ENCODE measurements at regions not wholly inside any gene's neighbourhood (a gene's known extent, or its start where the extent isn't known, plus 50 kb on each side); places are given as distances from the start of the nearest gene placed in this dataset.

- no peaks in the 10 kb centered on the region for H3K4me1 ChIP-seq (ENCODE audit: control insufficient read depth, insufficient read depth, low read length)
- no peak overlapping the region for H3K4me3 ChIP-seq (ENCODE audit: insufficient read depth, low read depth, low read length)
- 88% methylated on average over 8 of the region's 8 CpGs for WGBS, 2 experiments
- no peaks in the 10 kb centered on the region for H3K36me3 ChIP-seq (ENCODE audit: control insufficient read depth, insufficient read depth, low read length)
- H3K27me3 ChIP-seq (ENCODE audit: control insufficient read depth, insufficient read depth, low read length, poor library complexity, severe bottlenecking): no peaks in the 10 kb centered on the region
- H3K9me3 ChIP-seq (ENCODE audit: control insufficient read depth, low read length): no peaks in the 10 kb centered on the region
- no peak overlapping the region for H3K27ac ChIP-seq (ENCODE audit: insufficient read depth, low read depth, low read length, poor library complexity, severe bottlenecking)
These were observed 84.4 kb upstream of the NANOS1 start for GRCh38 chr10:118944959-118945633.

GRCh38 chr10:118948786-118949185 lies 80.7 kb upstream of the NANOS1 start:
- Histone ChIP-seq H3K4me3 (ENCODE audit: insufficient read depth, low read depth, low read length) (no peak overlapping the region), H3K4me1 (ENCODE audit: control insufficient read depth, insufficient read depth, low read length) (peaks cover 2% of the 10 kb centered on the region), H3K9me3 (ENCODE audit: control insufficient read depth, low read length) (no peaks in the 10 kb centered on the region), H3K27ac (ENCODE audit: insufficient read depth, low read depth, low read length, poor library complexity, severe bottlenecking) (no peak overlapping the region), H3K36me3 (ENCODE audit: control insufficient read depth, insufficient read depth, low read length) (no peaks in the 10 kb centered on the region), H3K27me3 (ENCODE audit: control insufficient read depth, insufficient read depth, low read length, poor library complexity, severe bottlenecking) (no peaks in the 10 kb centered on the region)
- WGBS, 2 experiments: 80 to 85% methylated on average over 3 of the region's 3 CpGs

DNA sequence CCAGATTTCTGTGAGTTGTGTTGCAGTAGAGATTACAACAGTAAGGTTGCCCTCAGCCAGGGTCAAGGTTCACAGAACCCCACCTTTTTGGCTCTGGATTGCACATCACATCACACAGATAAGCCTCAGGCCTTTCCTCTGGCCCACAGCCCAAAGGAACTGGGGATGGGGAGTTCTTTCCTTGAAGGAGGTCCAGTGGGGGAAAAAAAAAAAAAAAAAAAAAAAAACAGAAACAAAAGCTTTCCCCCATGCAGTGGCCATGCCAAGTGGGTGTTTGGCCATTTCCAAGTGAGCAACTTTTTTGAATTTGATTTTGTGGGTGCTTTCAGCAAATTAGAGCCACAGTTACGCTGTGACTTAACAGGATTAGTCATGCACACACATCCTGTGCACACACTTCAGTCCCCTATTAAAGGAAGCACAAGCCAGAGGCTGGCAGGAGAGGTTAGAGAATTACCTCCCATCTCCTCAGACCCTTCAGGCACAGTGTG lies 79.3 kb upstream of the NANOS1 start:
- peak overlapping the region; percentile 16 for H3K27ac ChIP-seq (ENCODE audit: insufficient read depth, low read depth, low read length, poor library complexity, severe bottlenecking)
- no peaks in the 10 kb centered on the region for H3K9me3 ChIP-seq (ENCODE audit: control insufficient read depth, low read length)
- peaks cover 2% of the 10 kb centered on the region for H3K4me1 ChIP-seq (ENCODE audit: control insufficient read depth, insufficient read depth, low read length)
- H3K27me3 ChIP-seq (ENCODE audit: control insufficient read depth, insufficient read depth, low read length, poor library complexity, severe bottlenecking): no peaks in the 10 kb centered on the region
- WGBS, 2 experiments: 82% methylated on average over 1 of the region's 1 CpG; no CpG with 5 or more reads in 1 of the 2 experiments
- H3K36me3 ChIP-seq (ENCODE audit: control insufficient read depth, insufficient read depth, low read length): no peaks in the 10 kb centered on the region
- H3K4me3 ChIP-seq (ENCODE audit: insufficient read depth, low read depth, low read length): no peak overlapping the region

DNA sequence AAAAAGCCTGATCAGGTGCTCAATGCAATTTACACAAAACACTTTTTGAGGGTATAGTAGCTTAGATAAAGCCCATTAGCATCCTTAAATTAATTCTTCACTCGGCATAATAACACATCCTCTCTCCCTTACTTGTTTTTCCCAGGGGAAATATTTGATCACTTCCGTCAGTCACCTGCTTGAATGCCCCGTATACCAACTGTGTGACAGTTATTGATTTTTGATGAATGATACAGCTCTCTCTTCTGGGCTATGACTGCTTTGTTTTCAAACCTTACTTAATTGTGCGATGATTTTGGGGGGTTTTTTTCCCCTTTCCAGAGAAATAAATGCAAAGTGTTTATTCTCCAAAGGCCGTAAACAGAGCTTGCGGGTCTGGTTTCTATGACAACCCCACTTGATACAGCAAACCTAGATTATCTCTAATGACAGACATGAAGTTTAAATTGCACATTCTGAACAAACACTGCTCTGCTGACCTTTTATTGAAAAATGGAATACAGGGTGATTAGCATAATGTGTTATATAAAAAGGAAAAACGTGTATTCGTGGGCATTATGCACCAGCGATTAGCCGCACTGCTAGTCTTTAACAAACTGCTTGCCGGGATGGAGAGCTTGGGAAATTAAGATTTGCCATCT lies 78.4 kb upstream of the NANOS1 start:
- H3K27me3 ChIP-seq (ENCODE audit: control insufficient read depth, insufficient read depth, low read length, poor library complexity, severe bottlenecking): no peaks in the 10 kb centered on the region
- no peak overlapping the region for H3K4me3 ChIP-seq (ENCODE audit: insufficient read depth, low read depth, low read length)
- 91 to 94% methylated on average over 11 of the region's 11 CpGs for WGBS, 2 experiments
- no peak overlapping the region for H3K27ac ChIP-seq (ENCODE audit: insufficient read depth, low read depth, low read length, poor library complexity, severe bottlenecking)
- no peaks in the 10 kb centered on the region for H3K36me3 ChIP-seq (ENCODE audit: control insufficient read depth, insufficient read depth, low read length)
- peaks cover 8% of the 10 kb centered on the region for H3K4me1 ChIP-seq (ENCODE audit: control insufficient read depth, insufficient read depth, low read length)
- no peaks in the 10 kb centered on the region for H3K9me3 ChIP-seq (ENCODE audit: control insufficient read depth, low read length)

DNA sequence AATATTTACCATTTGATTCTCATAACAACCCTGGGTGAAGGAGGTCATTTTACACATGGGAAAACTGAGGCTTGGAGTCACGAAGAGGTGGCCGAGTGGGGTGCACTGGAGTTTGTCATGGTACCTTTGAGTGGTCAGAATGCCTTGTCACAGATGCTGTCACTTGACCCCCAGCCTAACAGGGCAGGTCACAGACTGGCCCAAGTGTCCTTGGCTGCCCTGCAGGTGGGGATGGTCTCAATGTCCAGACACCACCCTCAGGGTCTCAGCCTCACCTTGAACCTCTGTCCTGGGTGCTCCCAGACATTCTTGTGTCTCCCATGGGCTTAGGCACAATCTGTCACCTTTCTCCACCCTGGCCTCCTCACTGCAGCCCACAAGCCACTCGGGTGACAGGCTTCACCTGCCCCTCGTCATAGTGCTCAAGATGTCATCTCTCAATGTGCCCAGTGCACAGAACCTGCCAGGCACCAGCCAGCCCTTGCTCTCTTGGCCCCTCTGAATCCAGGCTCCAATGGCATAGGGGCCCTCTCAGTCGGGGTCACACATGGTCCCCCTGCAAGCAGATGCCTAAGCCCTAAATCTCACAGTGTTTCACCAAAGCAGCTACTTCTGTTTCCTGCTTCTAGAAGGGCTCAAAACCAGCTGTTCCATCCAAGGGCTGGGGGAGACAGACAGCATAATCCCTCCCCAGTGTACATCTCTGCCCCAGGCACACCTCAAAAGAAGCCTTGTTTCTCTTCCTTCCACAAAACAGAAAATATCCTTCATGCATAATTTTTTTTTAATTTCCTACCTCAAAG lies 76.8 kb upstream of the NANOS1 start:
- no peaks in the 10 kb centered on the region for H3K36me3 ChIP-seq (ENCODE audit: control insufficient read depth, insufficient read depth, low read length)
- H3K4me1 ChIP-seq (ENCODE audit: control insufficient read depth, insufficient read depth, low read length): peaks cover 8% of the 10 kb centered on the region
- 93 to 96% methylated on average over 5 of the region's 5 CpGs for WGBS, 2 experiments
- H3K27me3 ChIP-seq (ENCODE audit: control insufficient read depth, insufficient read depth, low read length, poor library complexity, severe bottlenecking): no peaks in the 10 kb centered on the region
- H3K4me3 ChIP-seq (ENCODE audit: insufficient read depth, low read depth, low read length): no peak overlapping the region
- no peaks in the 10 kb centered on the region for H3K9me3 ChIP-seq (ENCODE audit: control insufficient read depth, low read length)
- H3K27ac ChIP-seq (ENCODE audit: insufficient read depth, low read depth, low read length, poor library complexity, severe bottlenecking): no peak overlapping the region

- Histone ChIP-seq H3K4me3 (ENCODE audit: insufficient read depth, low read depth, low read length) (no peak overlapping the region), H3K27me3 (ENCODE audit: control insufficient read depth, insufficient read depth, low read length, poor library complexity, severe bottlenecking) (no peaks in the 10 kb centered on the region), H3K9me3 (ENCODE audit: control insufficient read depth, low read length) (no peaks in the 10 kb centered on the region), H3K27ac (ENCODE audit: insufficient read depth, low read depth, low read length, poor library complexity, severe bottlenecking) (no peak overlapping the region), H3K4me1 (ENCODE audit: control insufficient read depth, insufficient read depth, low read length) (peaks cover 8% of the 10 kb centered on the region), H3K36me3 (ENCODE audit: control insufficient read depth, insufficient read depth, low read length) (no peaks in the 10 kb centered on the region)
- 87 to 89% methylated on average over 2 to 3 of the region's 3 CpGs for WGBS, 2 experiments
These were observed 75.7 kb upstream of the NANOS1 start for GRCh38 chr10:118953598-118954393.

DNA sequence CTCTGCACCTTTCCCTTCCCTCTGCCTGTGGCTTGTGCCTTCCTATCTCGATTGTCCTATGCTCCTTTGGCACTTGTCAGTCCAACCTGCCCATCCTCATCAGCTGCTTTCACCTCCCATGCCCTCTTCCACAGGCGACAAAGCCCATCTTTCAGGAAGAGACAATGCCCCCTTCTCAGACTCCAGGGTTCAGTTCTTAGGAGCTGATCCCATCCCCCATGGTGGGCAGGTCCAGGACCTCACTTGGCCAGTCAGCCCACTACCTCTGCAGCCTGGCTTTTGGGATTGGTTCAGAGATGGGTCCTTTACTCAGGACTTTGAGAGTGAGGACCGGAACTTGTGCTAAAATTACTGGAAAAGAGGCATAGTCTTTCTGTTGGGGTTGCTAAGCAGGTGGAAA lies 74.0 kb upstream of the NANOS1 start:
- 86 to 87% methylated on average over 3 of the region's 3 CpGs for WGBS, 2 experiments
- no peak overlapping the region for H3K4me3 ChIP-seq (ENCODE audit: insufficient read depth, low read depth, low read length)

GRCh38 chr10:118955951-118956801 lies 73.3 kb upstream of the NANOS1 start:
- Histone ChIP-seq H3K27ac (ENCODE audit: insufficient read depth, low read depth, low read length, poor library complexity, severe bottlenecking) (no peak overlapping the region), H3K27me3 (ENCODE audit: control insufficient read depth, insufficient read depth, low read length, poor library complexity, severe bottlenecking) (no peaks in the 10 kb centered on the region), H3K9me3 (ENCODE audit: control insufficient read depth, low read length) (no peaks in the 10 kb centered on the region), H3K36me3 (ENCODE audit: control insufficient read depth, insufficient read depth, low read length) (no peaks in the 10 kb centered on the region), H3K4me1 (ENCODE audit: control insufficient read depth, insufficient read depth, low read length) (peaks cover 6% of the 10 kb centered on the region), H3K4me3 (ENCODE audit: insufficient read depth, low read depth, low read length) (no peak overlapping the region)
- WGBS, 2 experiments: 94 to 96% methylated on average over 4 of the region's 4 CpGs

More for the DNA sequence above, 74.0 kb upstream of the NANOS1 start:
- Histone ChIP-seq H3K9me3 (ENCODE audit: control insufficient read depth, low read length) (no peaks in the 10 kb centered on the region), H3K27ac (ENCODE audit: insufficient read depth, low read depth, low read length, poor library complexity, severe bottlenecking) (no peak overlapping the region), H3K36me3 (ENCODE audit: control insufficient read depth, insufficient read depth, low read length) (no peaks in the 10 kb centered on the region), H3K27me3 (ENCODE audit: control insufficient read depth, insufficient read depth, low read length, poor library complexity, severe bottlenecking) (no peaks in the 10 kb centered on the region), H3K4me1 (ENCODE audit: control insufficient read depth, insufficient read depth, low read length) (peaks cover 6% of the 10 kb centered on the region)

- Histone ChIP-seq H3K4me3 (ENCODE audit: insufficient read depth, low read depth, low read length) (no peak overlapping the region), H3K27ac (ENCODE audit: insufficient read depth, low read depth, low read length, poor library complexity, severe bottlenecking) (no peak overlapping the region), H3K36me3 (ENCODE audit: control insufficient read depth, insufficient read depth, low read length) (no peaks in the 10 kb centered on the region), H3K4me1 (ENCODE audit: control insufficient read depth, insufficient read depth, low read length) (peaks cover 6% of the 10 kb centered on the region), H3K27me3 (ENCODE audit: control insufficient read depth, insufficient read depth, low read length, poor library complexity, severe bottlenecking) (no peaks in the 10 kb centered on the region), H3K9me3 (ENCODE audit: control insufficient read depth, low read length) (no peaks in the 10 kb centered on the region)
- WGBS, 2 experiments: 90 to 95% methylated on average over 3 to 5 of the region's 5 CpGs
These were observed 72.6 kb upstream of the NANOS1 start for GRCh38 chr10:118956802-118957442.
